Naive thymus-derived CD8-positive, alpha-beta T cell (primary cell): ENCODE measurements at regions not wholly inside any gene's neighbourhood (a gene's known extent, or its start where the extent isn't known, plus 50 kb on each side); places are given as distances from the start of the nearest gene placed in this dataset.
"Not testable (repeated sequence)": the region's sequence is repeated elsewhere in the genome, so short reads cannot be mapped to it uniquely, and the experiment has no call there.

Source experiments
- ATAC-seq, 2 donors: fragments of 150-1000 bp; cut with Tn5 transposase in 1 of 2; sonication (Bioruptor Pico), chemical (Tn5 transposase) in 1 of 2; 1 replicate in 1 of 2; 2 replicates in 1 of 2; pipeline ENCODE4 v1.10.0; 2021; ENCODE audit warnings: mild to moderate bottlenecking in 2 of 2, moderate library complexity in 2 of 2
- POLR2A ChIA-PET: fragments of 350-600 bp; sonication (Branson Sonifier 250); formaldehyde crosslinking; loops from one replicate; lab custom pipeline; 2021; ENCODE audit warnings: antibody characterized with exemption; lab: Charles Lee
- DNase-seq, 10 donors: peaks; one replicate each; pipeline versions ENCODE4 v3.0.0 to v3.0.0-alpha.2; 2020 to 2022
- H3K27ac Mint-ChIP-seq, 10 donors: one replicate each; pipeline ENCODE4 v1.8.0; 2020 to 2022; ENCODE audit warnings: mild to moderate bottlenecking in 10 of 10, mixed read lengths in 10 of 10, moderate library complexity in 4 of 10, inconsistent platforms in 1 of 10
- H3K27me3 Mint-ChIP-seq, 5 donors: one replicate each; pipeline ENCODE4 v1.8.0; 2021 to 2022; ENCODE audit warnings: mixed read lengths in 5 of 5
- H3K36me3 Mint-ChIP-seq, 3 donors: one replicate each; pipeline ENCODE4 v1.8.0; 2020 to 2022; ENCODE audit warnings: mixed read lengths in 3 of 3, mild to moderate bottlenecking in 2 of 3, inconsistent platforms in 1 of 3
- H3K4me1 Mint-ChIP-seq, 4 donors: one replicate each; pipeline ENCODE4 v1.8.0; 2021 to 2022; ENCODE audit warnings: mixed read lengths in 4 of 4
- H3K4me3 Mint-ChIP-seq, 10 donors: one replicate each; pipeline ENCODE4 v1.8.0; 2020 to 2022; ENCODE audit warnings: mild to moderate bottlenecking in 10 of 10, mixed read lengths in 10 of 10, moderate library complexity in 6 of 10, inconsistent platforms in 1 of 10
- H3K9me3 Mint-ChIP-seq, 9 donors: one replicate each; pipeline ENCODE4 v1.8.0; 2020 to 2022; ENCODE audit warnings: mixed read lengths in 9 of 9, mild to moderate bottlenecking in 3 of 9, inconsistent platforms in 1 of 9, moderate library complexity in 1 of 9

DNA sequence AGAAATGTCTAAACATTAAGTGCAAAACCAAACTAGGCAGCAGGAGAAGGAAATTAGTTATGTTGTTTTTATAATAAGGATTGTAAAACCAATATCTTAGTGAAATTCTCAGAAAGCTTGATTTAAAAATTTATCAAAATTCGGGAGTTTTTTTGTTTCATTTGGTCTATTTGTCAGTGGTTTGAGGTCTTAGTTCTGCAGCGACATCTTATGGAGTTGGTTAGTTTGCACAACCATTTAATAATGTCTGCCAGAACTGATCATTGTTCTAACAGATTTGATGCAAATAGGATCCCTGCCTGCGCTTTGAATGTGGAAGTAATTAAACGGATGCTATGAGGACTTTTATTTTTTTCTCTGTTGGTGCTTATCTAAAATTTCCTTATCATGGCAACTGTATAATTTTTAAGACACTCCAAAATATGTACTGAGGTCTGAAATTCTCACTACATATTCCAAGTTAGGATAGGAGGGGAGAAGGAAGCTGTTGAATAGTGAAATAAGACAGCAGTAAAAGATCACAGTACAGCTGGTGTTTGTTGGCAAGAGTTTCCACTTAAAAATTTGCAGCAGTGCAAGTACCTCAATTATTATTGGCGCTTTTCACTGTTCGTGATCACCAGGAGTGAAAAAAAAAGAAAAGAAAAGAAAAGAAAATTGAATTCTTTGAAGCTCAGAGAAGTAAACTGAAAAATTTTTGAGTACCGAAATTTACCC, 2521.4 kb downstream of the ARAP2 start:
- Mint-ChIP-seq H3K9me3 (peaks cover 0 to 21% (median 1%) of the 10 kb centered on the region in 9 donors), H3K27me3 (no peaks in the 10 kb centered on the region), H3K36me3 (no peaks in the 10 kb centered on the region), H3K27ac (no peak overlapping the region), H3K4me1 (no peaks in the 10 kb centered on the region), H3K4me3 (no peak overlapping the region)
- ATAC-seq = no peak
- DNase-seq = no peak
- POLR2A ChIA-PET = no interaction called here

DNA sequence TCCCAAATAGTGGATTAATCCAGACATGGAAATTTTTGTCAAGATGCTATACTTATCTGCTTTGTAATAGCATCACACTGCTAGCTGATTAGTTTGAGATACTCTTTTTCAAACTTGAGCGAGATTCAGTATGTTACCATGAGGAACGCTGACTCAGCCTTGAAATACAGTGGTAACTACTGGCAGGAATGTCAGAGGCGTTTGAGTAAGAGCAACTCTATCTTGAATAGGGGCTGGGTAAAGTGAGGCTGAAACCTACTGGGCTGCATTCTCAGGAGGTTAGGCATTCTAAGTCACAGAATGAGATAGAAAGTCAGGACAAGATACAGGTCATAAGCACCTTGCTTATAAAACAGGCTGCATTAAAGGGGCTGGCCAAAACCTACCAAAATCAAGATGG, 2519.6 kb downstream of the ARAP2 start:
- Mint-ChIP-seq H3K27me3 (no peaks in the 10 kb centered on the region), H3K27ac (no peak overlapping the region), H3K4me3 (no peak overlapping the region), H3K4me1 (no peaks in the 10 kb centered on the region), H3K9me3 (peaks cover 0 to 33% (median 0%) of the 10 kb centered on the region in 9 donors), H3K36me3 (no peaks in the 10 kb centered on the region)
- ATAC-seq (no peak), DNase-seq (no peak)
- POLR2A ChIA-PET = no interaction called here

DNA sequence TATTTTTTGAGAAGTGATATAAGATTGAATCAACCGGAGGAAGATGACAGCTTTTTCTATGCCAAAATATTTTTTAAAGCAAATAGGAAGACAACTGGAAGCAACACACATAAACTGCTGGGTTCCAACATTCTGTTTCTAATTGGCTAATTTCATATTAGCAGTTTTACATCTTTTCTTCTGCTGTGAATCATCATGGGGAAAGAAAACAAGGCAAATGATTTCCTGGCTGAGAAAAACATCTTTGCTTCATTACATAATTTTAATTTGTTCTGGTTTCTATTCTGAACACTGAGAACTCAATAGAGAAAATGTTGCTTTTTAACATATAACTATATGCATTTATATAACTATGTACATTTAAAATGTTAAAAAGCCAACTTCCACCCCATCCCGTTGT, 2518.5 kb downstream of the ARAP2 start:
- ATAC-seq = no peak
- H3K36me3 Mint-ChIP-seq = no peaks in the 10 kb centered on the region
- no peak overlapping the region for H3K4me3 Mint-ChIP-seq

DNA sequence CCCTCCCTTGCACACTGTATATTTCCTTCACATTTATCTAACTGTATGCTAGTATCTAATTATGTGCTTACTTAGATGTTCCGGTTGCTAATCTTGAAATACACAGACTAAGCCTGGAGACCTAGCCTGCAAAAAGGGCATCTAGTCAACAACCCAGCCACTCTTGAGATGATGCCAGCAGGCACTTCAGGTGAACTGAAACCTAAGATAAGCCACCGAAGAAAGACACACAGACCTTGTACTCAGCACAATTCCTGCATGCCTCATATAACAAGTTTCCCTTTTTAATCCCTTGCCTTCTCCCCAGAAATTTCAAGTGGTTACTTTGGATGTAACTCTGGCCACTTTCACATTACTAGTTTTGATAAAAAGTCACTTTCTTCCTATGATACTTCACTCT, 2506.6 kb downstream of the ARAP2 start:
- Mint-ChIP-seq H3K27me3 (no peaks in the 10 kb centered on the region), H3K27ac (no peak overlapping the region), H3K9me3 (peaks cover 0 to 24% (median 6%) of the 10 kb centered on the region in 9 donors), H3K4me3 (no peak overlapping the region), H3K36me3 (no peaks in the 10 kb centered on the region), H3K4me1 (no peaks in the 10 kb centered on the region)
- POLR2A ChIA-PET = no interaction called here
- no peak for ATAC-seq
- no peak for DNase-seq

More for the DNA sequence above, 2518.5 kb downstream of the ARAP2 start:
- Mint-ChIP-seq H3K4me1 (no peaks in the 10 kb centered on the region), H3K9me3 (peaks cover 0 to 33% (median under 1%) of the 10 kb centered on the region in 9 donors), H3K27me3 (no peaks in the 10 kb centered on the region), H3K27ac (no peak overlapping the region)
- DNase-seq = no peak
- POLR2A ChIA-PET = no interaction called here

DNA sequence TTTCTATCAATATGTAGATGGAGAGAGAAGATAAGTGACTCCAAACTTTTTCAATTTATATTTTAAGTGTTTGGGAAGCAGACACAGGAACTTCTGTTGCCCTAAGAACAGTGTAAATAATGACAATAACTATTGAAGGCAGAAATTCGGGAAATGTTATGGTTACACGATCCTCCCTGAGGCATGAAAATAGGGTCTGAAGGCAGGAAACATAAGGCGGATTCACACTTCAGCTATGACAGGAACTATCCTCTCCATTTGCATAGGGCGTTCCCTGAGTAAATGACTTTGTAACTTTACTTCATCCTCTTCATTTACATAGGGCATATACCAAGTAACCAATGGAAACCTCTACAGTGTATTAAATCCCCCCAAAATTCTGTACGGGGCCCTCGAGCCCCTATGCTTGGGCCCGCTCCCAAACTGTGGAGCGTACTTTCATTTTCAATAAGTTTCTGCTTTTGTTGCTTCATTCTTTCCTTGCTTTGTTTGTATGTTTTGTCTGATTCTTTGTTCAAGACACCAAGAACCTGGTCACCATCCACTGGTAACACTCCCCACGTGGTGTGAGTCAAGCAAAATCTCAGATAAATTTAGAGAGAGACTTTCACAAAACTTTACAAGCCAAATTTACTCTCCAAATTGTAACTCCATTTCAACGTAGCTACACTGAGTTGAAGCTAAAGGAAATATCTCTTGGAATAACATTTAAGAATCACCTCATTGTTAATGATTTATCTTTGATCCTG, 2504.3 kb downstream of the ARAP2 start:
- POLR2A ChIA-PET = no interaction called here
- DNase-seq = no peak
- ATAC-seq = no peak
- no peaks in the 10 kb centered on the region for H3K36me3 Mint-ChIP-seq
- no peak overlapping the region for H3K27ac Mint-ChIP-seq
- no peaks in the 10 kb centered on the region for H3K4me1 Mint-ChIP-seq
- H3K27me3 Mint-ChIP-seq = no peaks in the 10 kb centered on the region
- no peak overlapping the region for H3K4me3 Mint-ChIP-seq
- peaks cover 0 to 21% (median 5%) of the 10 kb centered on the region in 9 donors for H3K9me3 Mint-ChIP-seq

DNA sequence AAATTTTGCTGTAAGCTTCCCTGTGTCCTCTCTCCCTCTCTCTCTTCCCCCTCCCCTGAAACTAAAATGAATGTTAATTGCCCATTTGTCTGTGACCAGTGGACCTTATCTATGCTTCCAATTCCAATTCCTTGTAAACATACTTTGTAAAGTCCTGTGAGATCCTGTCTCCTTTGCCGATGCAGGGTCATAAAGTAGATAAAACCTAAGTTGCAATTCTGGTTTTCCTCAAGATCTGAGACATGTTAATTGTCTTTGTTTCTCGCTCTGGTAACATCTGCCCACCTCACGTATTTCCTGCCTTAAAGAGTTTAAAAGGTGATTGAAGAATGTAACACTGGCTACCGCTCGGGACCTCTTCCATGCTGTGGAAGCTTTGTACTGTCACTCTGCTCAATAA, 2503.4 kb downstream of the ARAP2 start:
- ATAC-seq, POLR2A ChIA-PET, H3K27ac Mint-ChIP-seq, H3K4me1 Mint-ChIP-seq, DNase-seq, H3K4me3 Mint-ChIP-seq, H3K27me3 Mint-ChIP-seq, H3K36me3 Mint-ChIP-seq: not testable (repeated sequence)
- H3K9me3 Mint-ChIP-seq = peaks cover 0 to 25% (median 5%) of the 10 kb centered on the region in 9 donors

DNA sequence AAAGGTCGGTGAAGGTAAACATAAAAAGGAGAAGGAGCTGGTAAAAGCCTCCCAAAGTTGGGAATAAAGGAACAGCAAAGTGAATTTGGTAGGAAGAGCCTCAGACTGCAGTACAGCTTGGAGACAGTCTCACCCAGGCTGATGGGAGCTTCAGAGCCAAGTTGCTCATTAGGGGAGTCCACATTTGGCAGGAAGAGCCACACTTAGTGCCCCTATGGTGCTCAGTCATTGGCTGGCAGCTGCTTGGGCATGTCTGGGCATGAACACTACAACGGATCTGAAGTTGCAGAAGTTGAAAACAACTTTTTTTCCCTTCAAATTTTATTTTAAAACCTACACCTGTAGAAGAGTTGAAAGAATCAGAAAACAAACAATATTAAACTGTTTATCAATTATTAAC, 2497.3 kb downstream of the ARAP2 start:
- Mint-ChIP-seq H3K27ac (no peak overlapping the region), H3K36me3 (no peaks in the 10 kb centered on the region), H3K27me3 (no peaks in the 10 kb centered on the region), H3K9me3 (peaks cover 0 to 23% (median 6%) of the 10 kb centered on the region in 9 donors), H3K4me3 (no peak overlapping the region), H3K4me1 (no peaks in the 10 kb centered on the region)
- POLR2A ChIA-PET = no interaction called here
- DNase-seq = no peak
- no peak for ATAC-seq

DNA sequence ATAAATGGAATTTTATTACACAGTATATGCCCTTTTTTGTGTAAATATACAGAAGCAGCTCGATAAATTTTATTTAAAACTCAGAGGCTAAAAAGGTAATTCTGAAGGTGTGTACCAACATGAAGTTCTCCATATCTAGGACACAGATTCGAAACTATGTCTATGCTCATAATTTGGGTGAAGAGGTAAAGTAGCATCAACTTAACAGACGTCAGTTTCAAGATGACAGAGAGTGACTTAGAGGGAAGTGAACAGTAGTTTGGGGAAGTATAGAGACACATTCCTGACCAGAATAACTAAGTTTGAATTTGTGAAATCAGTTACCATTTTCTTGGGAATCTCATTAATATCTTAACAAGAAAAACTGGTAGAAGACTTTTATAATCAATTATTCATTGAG, 2493.3 kb downstream of the ARAP2 start:
- ATAC-seq = no peak
- POLR2A ChIA-PET = no interaction called here
- Mint-ChIP-seq H3K27ac (no peak overlapping the region), H3K36me3 (no peaks in the 10 kb centered on the region), H3K27me3 (no peaks in the 10 kb centered on the region), H3K4me3 (no peak overlapping the region), H3K9me3 (peaks cover 4 to 16% (median 5%) of the 10 kb centered on the region in 9 donors), H3K4me1 (no peaks in the 10 kb centered on the region)
- no peak for DNase-seq

DNA sequence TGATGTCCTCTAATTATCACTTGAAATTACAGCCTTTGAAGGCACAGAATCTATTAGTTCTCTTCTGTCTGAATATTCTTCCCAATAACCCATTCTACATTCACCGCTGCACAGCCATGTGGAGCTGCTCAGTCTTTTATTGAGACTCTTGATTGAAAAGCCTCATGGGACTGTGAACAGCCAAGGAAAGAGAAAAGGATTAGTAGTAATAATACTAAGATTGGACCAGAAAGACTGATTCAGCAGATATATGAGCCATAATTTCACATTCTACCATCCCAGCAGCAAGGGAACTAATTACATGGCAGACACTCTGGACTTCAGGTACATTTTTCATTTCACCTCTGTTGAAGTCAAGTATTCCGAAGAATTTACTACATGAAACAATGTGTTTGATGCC, 2471.7 kb downstream of the ARAP2 start:
- POLR2A ChIA-PET = no interaction called here
- Mint-ChIP-seq H3K36me3 (no peaks in the 10 kb centered on the region), H3K27ac (no peak overlapping the region), H3K9me3 (peaks cover 0 to 19% (median 10%) of the 10 kb centered on the region in 9 donors), H3K27me3 (no peaks in the 10 kb centered on the region), H3K4me3 (no peak overlapping the region), H3K4me1 (no peaks in the 10 kb centered on the region)
- no peak for DNase-seq
- no peak for ATAC-seq

DNA sequence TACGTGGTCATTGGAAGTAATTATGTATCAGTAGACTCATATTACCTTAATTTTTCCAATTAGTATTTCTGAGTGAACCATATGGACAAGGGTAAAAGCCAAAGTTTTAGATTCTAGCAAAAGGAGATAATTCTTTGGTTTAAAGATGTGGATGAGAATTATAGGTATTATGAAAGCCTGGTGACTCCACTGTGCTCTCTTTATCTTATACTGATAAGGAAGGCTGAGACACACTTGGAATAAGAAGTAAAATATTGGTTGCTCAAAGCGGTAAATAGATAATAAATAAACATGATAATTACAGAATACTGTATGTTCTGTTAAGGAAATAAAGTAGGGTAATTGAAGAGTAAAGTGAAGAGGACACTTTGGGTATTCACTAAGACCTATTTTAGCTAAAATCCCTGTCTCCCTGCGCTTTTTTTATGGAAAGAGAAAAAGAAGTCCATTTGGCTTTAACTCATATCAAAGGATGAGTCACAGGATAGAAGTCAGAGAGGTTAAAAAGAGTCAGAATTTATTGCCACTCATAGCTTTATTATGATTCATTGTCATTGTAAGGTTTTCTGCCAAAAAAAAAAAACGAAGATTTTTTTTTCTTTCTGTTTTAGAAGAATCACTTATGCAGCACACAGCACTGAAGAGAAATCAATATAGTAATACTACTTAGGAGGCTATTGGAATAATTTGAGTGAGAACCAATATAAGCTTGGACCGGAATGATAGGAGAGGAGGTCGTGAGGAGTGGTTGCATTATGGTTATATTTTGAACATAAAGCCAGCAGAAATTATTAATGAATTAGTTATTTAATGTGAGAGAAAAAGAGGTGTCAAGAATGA, 2463.1 kb downstream of the ARAP2 start:
- Mint-ChIP-seq H3K36me3 (no peaks in the 10 kb centered on the region), H3K9me3 (peaks cover 0 to 19% (median 5%) of the 10 kb centered on the region in 9 donors), H3K27me3 (no peaks in the 10 kb centered on the region), H3K27ac (no peak overlapping the region), H3K4me3 (no peak overlapping the region), H3K4me1 (no peaks in the 10 kb centered on the region)
- no peak for DNase-seq
- POLR2A ChIA-PET = no interaction called here
- ATAC-seq = no peak

DNA sequence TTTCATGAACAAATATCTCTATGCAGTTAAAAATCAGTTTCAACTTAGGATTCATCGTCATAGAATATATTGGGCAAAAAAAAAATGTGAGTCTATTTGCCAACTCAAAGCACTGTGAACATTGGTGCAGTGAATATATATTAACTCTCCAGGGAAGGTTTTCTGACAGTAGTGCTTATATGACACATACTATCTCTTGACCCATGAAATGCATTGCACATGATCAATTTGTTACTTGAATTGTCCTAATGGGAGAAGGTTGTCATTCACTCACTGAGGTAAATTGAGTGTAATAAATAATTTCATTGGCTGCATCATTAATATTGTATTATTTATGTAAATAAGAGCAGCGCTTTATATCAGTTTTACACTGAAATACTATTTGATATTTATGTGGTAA, 2458.5 kb downstream of the ARAP2 start:
- Mint-ChIP-seq H3K36me3 (no peaks in the 10 kb centered on the region), H3K27ac (no peak overlapping the region), H3K27me3 (no peaks in the 10 kb centered on the region), H3K9me3 (peaks cover 0 to 12% (median 3%) of the 10 kb centered on the region in 9 donors), H3K4me1 (no peaks in the 10 kb centered on the region), H3K4me3 (no peak overlapping the region)
- DNase-seq (no peak), ATAC-seq (no peak)
- POLR2A ChIA-PET = no interaction called here

DNA sequence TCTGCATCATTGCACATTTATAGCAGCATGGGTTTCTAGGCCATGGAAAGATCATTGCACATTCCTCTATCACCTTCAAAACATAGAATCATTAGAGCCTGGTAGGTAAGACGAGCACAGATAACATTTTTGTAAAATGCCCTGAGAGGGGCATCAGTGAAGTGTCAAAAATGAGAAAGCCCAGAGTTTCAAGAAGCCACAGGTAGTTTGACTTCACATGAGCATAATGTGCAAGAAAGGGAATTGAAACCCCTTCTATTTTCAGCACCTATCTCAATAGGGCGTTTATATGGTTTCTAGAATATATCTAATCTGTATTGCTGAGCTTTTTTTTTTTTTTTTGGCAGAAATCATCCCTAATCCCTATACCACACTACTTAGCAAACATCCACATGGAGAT, 2441.7 kb downstream of the ARAP2 start:
- Mint-ChIP-seq H3K4me3 (no peak overlapping the region), H3K36me3 (no peaks in the 10 kb centered on the region), H3K9me3 (peaks cover 0 to 11% (median 4%) of the 10 kb centered on the region in 9 donors), H3K27me3 (no peaks in the 10 kb centered on the region), H3K4me1 (no peaks in the 10 kb centered on the region), H3K27ac (no peak overlapping the region)
- POLR2A ChIA-PET = no interaction called here
- DNase-seq = no peak
- no peak for ATAC-seq

DNA sequence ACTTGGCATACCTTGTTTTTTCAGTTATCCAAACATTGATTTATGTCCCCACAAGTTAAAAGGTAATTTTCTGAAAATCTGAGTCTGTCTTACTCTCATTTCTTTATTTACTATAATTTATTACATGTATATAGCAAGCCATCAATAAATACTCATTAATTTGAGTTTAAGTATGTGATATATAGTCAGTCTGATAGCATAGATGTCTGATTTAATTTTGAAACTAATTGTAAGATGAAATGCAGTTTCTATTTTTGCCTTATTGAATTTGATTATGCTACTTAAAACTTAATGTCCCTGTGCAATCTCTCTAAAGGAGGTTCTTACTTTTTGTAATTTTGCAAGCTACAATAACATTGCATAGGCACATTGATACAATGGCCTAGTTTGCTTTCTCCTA, 2418.6 kb downstream of the ARAP2 start:
- POLR2A ChIA-PET = no interaction called here
- Mint-ChIP-seq H3K4me3 (no peak overlapping the region), H3K4me1 (no peaks in the 10 kb centered on the region), H3K27me3 (no peaks in the 10 kb centered on the region), H3K9me3 (peaks cover 0 to 19% (median 4%) of the 10 kb centered on the region in 9 donors), H3K27ac (no peak overlapping the region), H3K36me3 (no peaks in the 10 kb centered on the region)
- DNase-seq (no peak), ATAC-seq (no peak)
